ENCODE measurements at regions not wholly inside any gene's neighbourhood (a gene's known extent, or its start where the extent isn't known, plus 50 kb on each side); places are given as distances from the start of the nearest gene placed in this dataset.

- TF ChIP-seq CTCF (IDR thresholded peaks at IDR 0.05; ENCODE audit: low read depth, low read length, poor library complexity, severe bottlenecking) (no peak), EZH2phosphoT487 (IDR thresholded peaks at IDR 0.05; ENCODE audit: borderline replicate concordance, low read length) (no peak)
These were observed 390.2 kb downstream of the LRIG3 start for GRCh38 chr12:58529897-58530741.

Data from DOHH2 (cell line).